GM12874 (cell line): ENCODE measurements at regions not wholly inside any gene's neighbourhood (a gene's known extent, or its start where the extent isn't known, plus 50 kb on each side); places are given as distances from the start of the nearest gene placed in this dataset.

Experiments used
- CTCF ChIP-seq: IDR thresholded peaks from 2 replicates; pipeline ENCODE4 v1.5.1; 2011; ENCODE audit warnings: low read depth, mild to moderate bottlenecking, control low read depth, low read length, moderate library complexity; ENCODE audit not compliant: insufficient read depth

GRCh38 chr10:44703241-44704155 is 207.6 kb upstream of the TMEM72 start:
- TF ChIP-seq CTCF: no peak

- no peak for TF ChIP-seq CTCF
Measured at GRCh38 chr10:44704616-44705015, 206.5 kb upstream of the TMEM72 start.

- TF ChIP-seq CTCF: no peak
Measured at GRCh38 chr10:44706745-44707144, 204.4 kb upstream of the TMEM72 start.

- TF ChIP-seq CTCF: no peak
Measured at GRCh38 chr10:44713307-44713706, 197.8 kb upstream of the TMEM72 start.

GRCh38 chr10:44714451-44714850 is 196.7 kb upstream of the TMEM72 start:
- no peak for TF ChIP-seq CTCF

- TF ChIP-seq CTCF: no peak
Measured at GRCh38 chr10:44715136-44715535, 196.0 kb upstream of the TMEM72 start.

- no peak for TF ChIP-seq CTCF
Measured at GRCh38 chr10:44716470-44717015, 194.6 kb upstream of the TMEM72 start.
